H1 (cell line): ENCODE measurements at regions not wholly inside any gene's neighbourhood (a gene's known extent, or its start where the extent isn't known, plus 50 kb on each side); places are given as distances from the start of the nearest gene placed in this dataset.

ENCODE experiments used
- CTCF ChIA-PET: fragments of 300-600 bp; sonication (Branson Sonifier 250); formaldehyde crosslinking; loops from one replicate; lab custom pipeline; 2021; ENCODE audit not compliant: partially characterized antibody; lab: Charles Lee
- POLR2A ChIA-PET: fragments of 300-600 bp; sonication (Branson Sonifier 250); formaldehyde crosslinking; loops from one replicate; lab custom pipeline; 2021; ENCODE audit warnings: inconsistent platforms; ENCODE audit not compliant: partially characterized antibody; lab: Charles Lee
- DNase-seq, 2 experiments: peaks; one replicate each; pipeline versions ENCODE4 v3.0.0 to v3.0.0-alpha.2; 2010 to 2022; ENCODE audit warnings: low spot score in 2 of 2, low read depth in 1 of 2, mixed read lengths in 1 of 2
- FAIRE-seq: peaks from 2 replicates; lab custom pipeline; 2011; peaks lifted over from hg19 to GRCh38; lab: Jason Lieb, UNC
- H2AFZ ChIP-seq: 2 replicates; pipeline ENCODE4 v1.8.1; 2012; ENCODE audit warnings: low read length, inconsistent platforms
- H2AK5ac ChIP-seq: 2 replicates; pipeline ENCODE4 v1.6.1; 2013; ENCODE audit warnings: low read depth, low read length
- H2BK120ac ChIP-seq: replicated peaks from 2 replicates; pipeline ENCODE3; 2013; ENCODE audit warnings: low read depth, low read length, inconsistent platforms
- H2BK12ac ChIP-seq: 2 replicates; pipeline ENCODE4 v1.6.1; 2013; ENCODE audit warnings: low read depth, low read length
- H2BK15ac ChIP-seq: 2 replicates; pipeline ENCODE4 v1.6.1; 2013; ENCODE audit warnings: low read length
- H2BK20ac ChIP-seq: 2 replicates; pipeline ENCODE4 v1.6.1; 2013; ENCODE audit warnings: low read length
- H2BK5ac ChIP-seq: 2 replicates; pipeline ENCODE4 v1.6.1; 2013; ENCODE audit warnings: low read depth, low read length
- H3K14ac ChIP-seq: 2 replicates; pipeline ENCODE4 v1.6.1; 2013; ENCODE audit warnings: inconsistent platforms; ENCODE audit not compliant: insufficient read length
- H3K18ac ChIP-seq: 2 replicates; pipeline ENCODE4 v1.6.1; 2013; ENCODE audit warnings: low read length; ENCODE audit errors: extremely low read depth
- H3K23ac ChIP-seq: 2 replicates; pipeline ENCODE4 v1.6.1; 2013; ENCODE audit warnings: inconsistent platforms; ENCODE audit not compliant: insufficient read length
- H3K23me2 ChIP-seq: 2 replicates; pipeline ENCODE4 v1.6.1; 2013; ENCODE audit warnings: low read depth, low read length
- H3K27ac ChIP-seq: 2 replicates; pipeline ENCODE4 v1.6.1; 2011; ENCODE audit warnings: low read depth, low read length, inconsistent platforms
- H3K27me3 ChIP-seq, 4 experiments: replicated peaks in 1 of 4; 1 replicate in 1 of 4; 2 replicates in 3 of 4; pipeline versions ENCODE4 v1.6.1 to v1.8.1; 2011 to 2013; ENCODE audit warnings: low read length in 3 of 4, mild to moderate bottlenecking in 3 of 4, inconsistent platforms in 2 of 4, mixed read lengths in 2 of 4, moderate library complexity in 1 of 4; ENCODE audit not compliant: control insufficient read depth in 3 of 4, insufficient read depth in 3 of 4; ENCODE audit errors: extremely low read depth in 1 of 4
- H3K36me3 ChIP-seq, 4 experiments: 2 replicates each; pipeline versions ENCODE4 v1.6.1 to v1.8.1; 2011 to 2013; ENCODE audit warnings: mild to moderate bottlenecking in 4 of 4, low read length in 3 of 4, moderate library complexity in 2 of 4, control low read depth in 1 of 4, inconsistent platforms in 1 of 4; ENCODE audit not compliant: insufficient read depth in 4 of 4, control insufficient read depth in 2 of 4
- H3K4ac ChIP-seq: replicated peaks from 2 replicates; pipeline ENCODE3; 2013; ENCODE audit warnings: low read length, low read depth, mixed read lengths, inconsistent platforms; ENCODE audit not compliant: insufficient read length
- H3K4me1 ChIP-seq, 4 experiments: replicated peaks in 1 of 4; 1 replicate in 1 of 4; 2 replicates in 3 of 4; pipeline versions ENCODE4 v1.6.1 to v1.8.1; 2011 to 2013; ENCODE audit warnings: low read length in 3 of 4, inconsistent platforms in 2 of 4, mixed read lengths in 1 of 4; ENCODE audit not compliant: insufficient read depth in 4 of 4, control insufficient read depth in 3 of 4
- H3K4me2 ChIP-seq, 2 experiments: 2 replicates each; pipeline versions ENCODE4 v1.6.1 to v1.8.1; 2011 to 2013; ENCODE audit warnings: low read depth in 2 of 2, low read length in 2 of 2, control low read depth in 1 of 2, inconsistent platforms in 1 of 2, mild to moderate bottlenecking in 1 of 2; ENCODE audit not compliant: insufficient read depth in 1 of 2
- H3K4me3 ChIP-seq, 4 experiments: fragments of 200-600, 300-600 bp in 1 of 4; sonication (generic), shearing (Covaris generic), sonication (Bioruptor Twin) in 1 of 4; 2 replicates each; pipeline versions ENCODE4 v1.5.1 to v1.8.1; 2011 to 2016; ENCODE audit warnings: low read length in 4 of 4, low read depth in 3 of 4, control low read depth in 2 of 4, inconsistent platforms in 2 of 4, mild to moderate bottlenecking in 2 of 4, mixed read lengths in 1 of 4, moderate library complexity in 1 of 4; ENCODE audit not compliant: insufficient read depth in 2 of 4; ENCODE audit errors: extremely low read depth in 1 of 4
- H3K56ac ChIP-seq: replicated peaks from 2 replicates; pipeline ENCODE3; 2013; ENCODE audit warnings: low read depth, mild to moderate bottlenecking, mixed read lengths, low read length, inconsistent platforms; ENCODE audit not compliant: insufficient read length
- H3K79me1 ChIP-seq: 2 replicates; pipeline ENCODE4 v1.6.1; 2013; ENCODE audit warnings: low read depth, low read length, control low read depth
- H3K79me2 ChIP-seq, 2 experiments: 2 replicates each; pipeline versions ENCODE4 v1.6.1 to v1.8.1; 2012 to 2013; ENCODE audit warnings: low read length in 2 of 2, mild to moderate bottlenecking in 2 of 2, inconsistent platforms in 1 of 2; ENCODE audit not compliant: insufficient read depth in 2 of 2, control insufficient read depth in 1 of 2
- H3K9ac ChIP-seq, 4 experiments: replicated peaks in 1 of 4; 1 replicate in 1 of 4; 2 replicates in 3 of 4; pipeline versions ENCODE4 v1.6.1 to v1.8.1; 2011 to 2013; ENCODE audit warnings: low read depth in 3 of 4, low read length in 3 of 4, control low read depth in 2 of 4, mild to moderate bottlenecking in 2 of 4, moderate library complexity in 2 of 4, inconsistent platforms in 1 of 4; ENCODE audit errors: extremely low read depth in 1 of 4
- H3K9me3 ChIP-seq, 2 experiments: 2 replicates each; pipeline versions ENCODE4 v1.6.1 to v1.8.1; 2012 to 2013; ENCODE audit warnings: mild to moderate bottlenecking in 2 of 2, moderate library complexity in 2 of 2, control low read depth in 1 of 2, inconsistent platforms in 1 of 2, low read depth in 1 of 2, low read length in 1 of 2, mixed read lengths in 1 of 2; ENCODE audit not compliant: insufficient read depth in 2 of 2
- H4K20me1 ChIP-seq, 2 experiments: replicated peaks in 1 of 2; 2 replicates each; pipeline versions ENCODE3 to v1.8.1; 2011 to 2013; ENCODE audit warnings: inconsistent platforms in 2 of 2, low read length in 2 of 2, mild to moderate bottlenecking in 1 of 2; ENCODE audit not compliant: insufficient read depth in 2 of 2, control insufficient read depth in 1 of 2
- H4K5ac ChIP-seq: 2 replicates; pipeline ENCODE4 v1.6.1; 2013; ENCODE audit warnings: low read length, low read depth, mixed read lengths, inconsistent platforms; ENCODE audit not compliant: insufficient read length
- H4K8ac ChIP-seq: 2 replicates; pipeline ENCODE4 v1.8.0; 2013; ENCODE audit warnings: mild to moderate bottlenecking, moderate library complexity, low read length, inconsistent platforms; ENCODE audit not compliant: insufficient read depth; ENCODE audit errors: extremely low read depth
- H4K91ac ChIP-seq: replicated peaks from 2 replicates; pipeline ENCODE3; 2013; ENCODE audit warnings: low read length, mixed read lengths, inconsistent platforms; ENCODE audit not compliant: insufficient read length
- ASH2L ChIP-seq: fragments of 200-600, 300-600 bp; sonication (generic); IDR thresholded peaks from one replicate; pipeline ENCODE4 v1.7.1; 2017; ENCODE audit warnings: low read length
- BRCA1 ChIP-seq: IDR thresholded peaks from 2 replicates; pipeline ENCODE4 v1.6.1; 2012; ENCODE audit warnings: low read depth, low read length, improper control_type of control experiment
- CBX8 ChIP-seq: fragments of 300-800, 300-1000 bp; sonication (generic); IDR thresholded peaks from 2 replicates; pipeline ENCODE4 v1.7.1; 2016; ENCODE audit warnings: low read depth, low read length, borderline replicate concordance
- CEBPB ChIP-seq: IDR thresholded peaks from 2 replicates; pipeline ENCODE4 v1.6.1; 2012; ENCODE audit warnings: low read depth, low read length
- CHD1 ChIP-seq: IDR thresholded peaks from 2 replicates; pipeline ENCODE4 v1.6.1; 2012; ENCODE audit warnings: low read depth, low read length, improper control_type of control experiment
- EP300 ChIP-seq, 2 experiments: IDR thresholded peaks; 1 replicate in 1 of 2; 2 replicates in 1 of 2; pipeline ENCODE4 v1.6.1; 2011 to 2012; ENCODE audit warnings: low read depth in 2 of 2, low read length in 2 of 2, mild to moderate bottlenecking in 2 of 2, borderline replicate concordance in 1 of 2, inconsistent platforms in 1 of 2, moderate library complexity in 1 of 2
- POU5F1 ChIP-seq: IDR thresholded peaks from 2 replicates; pipeline ENCODE4 v1.6.1; 2011; ENCODE audit warnings: low read depth, mild to moderate bottlenecking, low read length, moderate library complexity
- RAD21 ChIP-seq, 2 experiments: IDR thresholded peaks in 1 of 2; conservative IDR thresholded peaks in 1 of 2; 2 replicates each; pipeline ENCODE4 v1.6.1; 2011; ENCODE audit warnings: low read depth in 2 of 2, low read length in 2 of 2, improper control_type of control experiment in 1 of 2, inconsistent platforms in 1 of 2, mild to moderate bottlenecking in 1 of 2, moderate library complexity in 1 of 2
- RNF2 ChIP-seq: fragments of 200-900, 300-1000 bp; sonication (generic); IDR thresholded peaks from 2 replicates; pipeline ENCODE4 v1.7.1; 2016; ENCODE audit warnings: borderline replicate concordance, low read depth, mild to moderate bottlenecking, antibody characterized with exemption, low read length; ENCODE audit not compliant: poor library complexity, severe bottlenecking; ENCODE audit errors: missing control alignments
- WGBS, 2 experiments: shearing (Covaris generic) in 1 of 2; methylation state at CpG; one replicate each; pipeline versions ENCODE4 v1.1.6 to v1.1.7; 2013 to 2015; ENCODE audit warnings: low lambda C conversion rate in 2 of 2, mixed read lengths in 2 of 2, inconsistent platforms in 1 of 2, low coverage in 1 of 2, missing lambda C conversion rate in 1 of 2; ENCODE audit not compliant: insufficient replicate concordance in 2 of 2, insufficient coverage in 1 of 2, insufficient read length in 1 of 2; ENCODE audit errors: extremely low coverage in 1 of 2, missing lambda C conversion rate in 1 of 2; 5-methylcytosine and 5-hydroxymethylcytosine counted together
- TF ChIP-seq, protein P1 (sequence below): IDR thresholded peaks from 2 replicates; pipeline ENCODE4 v1.6.1; 2011; ENCODE audit warnings: low read depth, mild to moderate bottlenecking, low read length; ENCODE audit not compliant: insufficient read depth
- TF ChIP-seq, protein P2 (sequence below): IDR thresholded peaks from 2 replicates; pipeline ENCODE4 v1.6.1; 2011; ENCODE audit warnings: low read length, improper control_type of control experiment

DNA sequence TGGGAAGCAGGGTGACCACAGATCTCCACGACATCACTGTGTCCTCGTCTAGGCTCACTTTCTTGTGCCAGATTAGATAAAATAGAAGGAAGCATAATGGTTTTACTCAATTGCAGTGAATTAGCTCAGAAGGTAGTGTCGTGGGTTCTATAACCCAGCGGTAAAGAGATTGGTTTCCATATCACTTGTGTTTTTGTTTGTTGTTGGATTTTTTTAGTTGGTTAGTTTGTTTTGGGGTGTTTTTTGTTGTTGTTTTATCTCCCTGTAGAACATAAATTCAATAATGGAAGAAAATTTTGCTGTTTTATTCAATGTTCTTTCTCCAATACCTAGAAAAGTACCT lies 85.9 kb upstream of the PRSS16 start:
- peaks cover 9% of the 10 kb centered on the region; the same call in 1 of the 2 replicates for H3K23me2 ChIP-seq
- ChIA-PET CTCF (interaction anchor here (0.6 to 3.4 kb wide), 17 partner anchors 11 to 626 kb away, joined by 3 to 11 read pairs (median 3); a partner anchor contains a TSS), POLR2A (interaction anchor here (1.0 to 5.4 kb wide), 4 partner anchors 14 to 647 kb away, joined by 3 to 26 read pairs (median 6); a partner anchor contains a TSS)
- no peaks in the 10 kb centered on the region for H3K36me3 ChIP-seq
- 74% methylated on average over 4 of the region's 4 CpGs; no CpG with 5 or more reads in 1 of the 2 experiments for WGBS, 2 experiments
- H4K8ac ChIP-seq, result no peak overlapping the region
- 0 out of 2 replicates have a peak overlapping the region, but pooled peaks have one; percentile 2 for H2BK20ac ChIP-seq
- no peaks in the 10 kb centered on the region for H3K79me2 ChIP-seq
- no peak for DNase-seq
- 0 out of 2 replicates have a peak overlapping the region, but pooled peaks have one; percentile 5 for H3K27ac ChIP-seq
- peak overlapping the region; percentile 66; the same call in 1 of the 2 replicates for H2BK5ac ChIP-seq
- no peak overlapping the region for H4K91ac ChIP-seq
- H3K23ac ChIP-seq, result no peak overlapping the region
- no peak for FAIRE-seq
- peak overlapping the region; percentile 53; the same call in 1 of the 2 replicates for H2BK12ac ChIP-seq
- H2BK120ac ChIP-seq, result no peak overlapping the region
- no peaks in the 10 kb centered on the region for H3K9me3 ChIP-seq
- no peak overlapping the region for H3K9ac ChIP-seq
- no peak overlapping the region for H3K14ac ChIP-seq
- no peak overlapping the region for H2AFZ ChIP-seq
- no peak overlapping the region for H3K4ac ChIP-seq
- peaks cover 2 to 11% (median 7%) of the 10 kb centered on the region in 4 experiments; a peak in 5 of 7 replicates for H3K4me1 ChIP-seq
- H3K56ac ChIP-seq, result no peak overlapping the region
- 0 out of 2 replicates have a peak overlapping the region, but pooled peaks have one; percentile 77 for H2AK5ac ChIP-seq
- H3K79me1 ChIP-seq, result no peaks in the 10 kb centered on the region
- H3K4me2 ChIP-seq, result peak overlapping the region; percentile 44 to 50
- H3K18ac ChIP-seq, result no peak overlapping the region
- H4K5ac ChIP-seq, result no peak overlapping the region
- peak overlapping the region in 1 of 4 experiments; percentile 40; a peak in 1 of 8 replicates for H3K4me3 ChIP-seq
- no peaks in the 10 kb centered on the region for H3K27me3 ChIP-seq
- H2BK15ac ChIP-seq, result 0 out of 2 replicates have a peak overlapping the region, but pooled peaks have one; percentile 20
- no peaks in the 10 kb centered on the region for H4K20me1 ChIP-seq
- TF ChIP-seq ASH2L, result no peak
- TF ChIP-seq RNF2, result no peak
- TF ChIP-seq CBX8, result no peak
- no peak for TF ChIP-seq POU5F1
- TF ChIP-seq CEBPB, result no peak
- no peak for TF ChIP-seq EP300 (IDR thresholded peaks at IDR 0.05; ENCODE audit: borderline replicate concordance in 1 of 2, low read depth in 2 of 2, low read length in 2 of 2)
- TF ChIP-seq, protein P1, sequence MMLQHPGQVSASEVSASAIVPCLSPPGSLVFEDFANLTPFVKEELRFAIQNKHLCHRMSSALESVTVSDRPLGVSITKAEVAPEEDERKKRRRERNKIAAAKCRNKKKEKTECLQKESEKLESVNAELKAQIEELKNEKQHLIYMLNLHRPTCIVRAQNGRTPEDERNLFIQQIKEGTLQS, result no peak
- TF ChIP-seq, protein P2, sequence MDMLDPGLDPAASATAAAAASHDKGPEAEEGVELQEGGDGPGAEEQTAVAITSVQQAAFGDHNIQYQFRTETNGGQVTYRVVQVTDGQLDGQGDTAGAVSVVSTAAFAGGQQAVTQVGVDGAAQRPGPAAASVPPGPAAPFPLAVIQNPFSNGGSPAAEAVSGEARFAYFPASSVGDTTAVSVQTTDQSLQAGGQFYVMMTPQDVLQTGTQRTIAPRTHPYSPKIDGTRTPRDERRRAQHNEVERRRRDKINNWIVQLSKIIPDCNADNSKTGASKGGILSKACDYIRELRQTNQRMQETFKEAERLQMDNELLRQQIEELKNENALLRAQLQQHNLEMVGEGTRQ, result no peak
- no peak for TF ChIP-seq RAD21 (IDR thresholded peaks at IDR 0.05 in 1 of 2, conservative IDR thresholded peaks at IDR 0.05 in 1 of 2; ENCODE audit: low read depth in 2 of 2, low read length in 2 of 2)
- no peak for TF ChIP-seq CHD1
- TF ChIP-seq BRCA1, result no peak
